ACC112 (cell line): ENCODE measurements at regions not wholly inside any gene's neighbourhood (a gene's known extent, or its start where the extent isn't known, plus 50 kb on each side); places are given as distances from the start of the nearest gene placed in this dataset.
"Not testable (repeated sequence)": the region's sequence is repeated elsewhere in the genome, so short reads cannot be mapped to it uniquely, and the experiment has no call there.

ENCODE experiments used
- H2AFZ ChIP-seq: fragments of 200-600 bp; sonication (generic); one replicate; pipeline ENCODE4 v1.6.0; 2017; ENCODE audit warnings: antibody characterized with exemption, low read length; ENCODE audit not compliant: unreplicated experiment
- H3K27ac ChIP-seq: fragments of 200-600 bp; sonication (generic); 2 replicates; pipeline ENCODE4 v1.5.1; 2014; ENCODE audit warnings: low read depth, mild to moderate bottlenecking, antibody characterized with exemption, low read length, moderate library complexity
- H3K27me3 ChIP-seq: fragments of 200-600 bp; sonication (generic); 2 replicates; pipeline ENCODE4 v1.6.1; 2014; ENCODE audit warnings: mild to moderate bottlenecking, antibody characterized with exemption, low read length, moderate library complexity, mixed read lengths; ENCODE audit not compliant: insufficient read depth
- H3K36me3 ChIP-seq: fragments of 200-600 bp; sonication (generic); 2 replicates; pipeline ENCODE4 v1.6.1; 2016; ENCODE audit warnings: mild to moderate bottlenecking, antibody characterized with exemption, low read length, moderate library complexity, mixed read lengths; ENCODE audit not compliant: insufficient read depth
- H3K4me1 ChIP-seq: fragments of 200-600 bp; sonication (generic); one replicate; pipeline ENCODE4 v1.6.1; 2016; ENCODE audit warnings: low read length, mixed read lengths; ENCODE audit not compliant: insufficient read depth, unreplicated experiment, control insufficient read depth
- H3K4me3 ChIP-seq: fragments of 200-600 bp; sonication (generic); 2 replicates; pipeline ENCODE4 v1.5.1; 2014; ENCODE audit warnings: mild to moderate bottlenecking, low read depth, low read length
- H3K79me2 ChIP-seq: fragments of 200-600 bp; sonication (generic); one replicate; pipeline ENCODE4 v1.6.0; 2016; ENCODE audit warnings: low read length; ENCODE audit not compliant: control insufficient read depth, unreplicated experiment, insufficient read depth

DNA sequence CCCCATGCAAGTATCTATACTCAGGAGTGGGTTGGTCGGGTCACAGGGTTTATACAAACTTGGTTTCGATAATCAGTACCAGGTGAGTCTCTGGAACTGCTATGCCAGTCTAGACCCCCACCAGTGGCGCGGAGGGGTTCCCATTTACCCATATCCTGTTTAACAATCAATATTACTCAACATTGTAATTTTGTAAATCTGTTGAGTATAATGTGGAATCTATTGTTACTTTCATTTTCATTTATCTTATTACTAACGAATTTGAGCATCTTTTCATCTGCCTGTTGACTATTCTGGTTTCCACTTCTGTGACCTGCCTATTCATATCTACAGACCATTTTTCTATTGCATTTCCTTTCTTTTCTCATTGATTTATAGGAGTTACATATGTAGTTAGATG, 275.2 kb upstream of the CRY1 start:
- Histone ChIP-seq H3K27ac (no peak overlapping the region), H3K27me3 (peaks cover 15% of the 10 kb centered on the region; the same call in 1 of the 2 replicates), H2AFZ (no peak overlapping the region), H3K4me3 (no peak overlapping the region), H3K36me3 (no peaks in the 10 kb centered on the region), H3K4me1 (peaks cover 5% of the 10 kb centered on the region), H3K79me2 (no peaks in the 10 kb centered on the region)

- Histone ChIP-seq H3K4me3 (no peak overlapping the region), H3K4me1 (peaks cover 5% of the 10 kb centered on the region), H3K27ac (no peak overlapping the region), H3K27me3 (peaks cover 15% of the 10 kb centered on the region; the same call in 1 of the 2 replicates), H3K36me3 (no peaks in the 10 kb centered on the region), H3K79me2 (no peaks in the 10 kb centered on the region), H2AFZ (no peak overlapping the region)
Measured at GRCh38 chr12:107369006-107369405, 275.7 kb upstream of the CRY1 start.

DNA sequence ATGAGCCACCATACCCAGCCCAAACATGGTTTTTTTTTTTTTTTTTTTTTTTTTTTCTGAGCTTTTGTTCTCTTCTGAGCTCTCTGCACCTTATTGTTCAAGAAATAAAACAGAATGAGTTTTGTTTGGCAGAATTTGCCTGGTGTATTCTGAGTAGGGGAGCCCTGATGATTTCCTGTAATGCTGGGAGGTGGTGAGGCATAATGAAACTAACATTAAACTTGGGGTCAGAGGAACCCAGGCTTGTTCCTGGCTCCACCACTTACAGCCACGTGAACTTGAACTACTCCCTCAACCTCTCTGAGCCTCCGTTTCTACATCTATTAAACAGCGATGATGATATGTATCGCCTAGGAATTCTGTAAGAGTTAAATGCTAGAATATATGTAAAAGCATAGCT, 276.3 kb upstream of the CRY1 start:
- H3K79me2 ChIP-seq, result no peaks in the 10 kb centered on the region
- peaks cover 15% of the 10 kb centered on the region; the same call in 1 of the 2 replicates for H3K27me3 ChIP-seq
- H3K4me3 ChIP-seq, result no peak overlapping the region
- peaks cover 5% of the 10 kb centered on the region for H3K4me1 ChIP-seq
- H3K36me3 ChIP-seq, result no peaks in the 10 kb centered on the region
- no peak overlapping the region for H3K27ac ChIP-seq
- H2AFZ ChIP-seq, result no peak overlapping the region

- Histone ChIP-seq H3K27ac (no peak overlapping the region), H3K27me3 (no peaks in the 10 kb centered on the region), H3K4me1 (peaks cover 5% of the 10 kb centered on the region)
Measured at GRCh38 chr12:107372229-107372658, 278.9 kb upstream of the CRY1 start.

GRCh38 chr12:107373238-107373809, 280.0 kb upstream of the CRY1 start:
- H3K79me2 ChIP-seq, result no peaks in the 10 kb centered on the region
- H3K36me3 ChIP-seq, result no peaks in the 10 kb centered on the region
- H3K27me3 ChIP-seq, result no peaks in the 10 kb centered on the region
- no peak overlapping the region for H3K4me3 ChIP-seq
- H2AFZ ChIP-seq, result no peak overlapping the region
- H3K27ac ChIP-seq, result no peak overlapping the region
- H3K4me1 ChIP-seq, result peaks cover 8% of the 10 kb centered on the region

More at GRCh38 chr12:107372229-107372658, 278.9 kb upstream of the CRY1 start:
- Histone ChIP-seq H3K4me3 (no peak overlapping the region), H3K79me2 (no peaks in the 10 kb centered on the region), H3K36me3 (no peaks in the 10 kb centered on the region), H2AFZ (no peak overlapping the region)

DNA sequence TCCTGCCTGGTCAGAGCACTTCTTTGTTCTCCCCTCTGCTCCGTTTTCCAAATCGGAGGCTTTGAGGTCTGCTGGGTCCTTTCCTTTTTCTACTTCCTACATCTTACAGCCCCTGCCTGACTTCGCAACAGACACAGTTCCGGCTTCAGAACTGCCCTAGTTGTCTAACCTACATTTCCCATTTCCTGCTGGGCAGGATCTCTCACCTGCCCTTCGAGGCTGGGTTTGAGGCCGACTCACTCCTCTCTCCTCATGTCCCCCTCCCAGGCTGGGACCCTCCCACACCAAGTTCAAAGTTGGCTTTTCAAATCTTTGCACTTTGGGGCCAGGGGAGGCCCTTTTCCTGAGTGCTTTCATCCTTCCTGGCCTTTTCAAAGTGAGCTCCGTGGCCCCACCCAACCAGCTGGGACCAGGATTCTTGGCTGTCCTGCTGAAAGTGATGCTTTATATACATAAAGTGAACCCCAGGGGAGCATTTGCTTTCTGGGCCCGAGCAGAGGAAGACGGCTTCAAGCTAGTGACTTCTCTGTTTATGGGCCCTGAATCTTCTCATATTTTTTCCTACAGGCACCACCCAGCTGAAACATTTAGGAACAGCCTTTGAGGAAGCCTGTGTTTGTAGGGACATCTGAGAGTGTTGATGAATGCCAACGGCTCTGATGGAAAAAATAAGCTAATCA, 281.0 kb upstream of the CRY1 start:
- Histone ChIP-seq H3K4me3 (no peak overlapping the region), H3K79me2 (no peaks in the 10 kb centered on the region), H3K36me3 (no peaks in the 10 kb centered on the region), H2AFZ (no peak overlapping the region), H3K4me1 (peaks cover 18% of the 10 kb centered on the region), H3K27ac (no peak overlapping the region), H3K27me3 (no peaks in the 10 kb centered on the region)

- no peak overlapping the region for H2AFZ ChIP-seq
- H3K27me3 ChIP-seq, result no peaks in the 10 kb centered on the region
- H3K4me1 ChIP-seq, result peaks cover 26% of the 10 kb centered on the region
- H3K79me2 ChIP-seq, result no peaks in the 10 kb centered on the region
- no peak overlapping the region for H3K27ac ChIP-seq
- no peaks in the 10 kb centered on the region for H3K36me3 ChIP-seq
- no peak overlapping the region for H3K4me3 ChIP-seq
Measured at GRCh38 chr12:107375231-107375630, 281.9 kb upstream of the CRY1 start.

- H2AFZ ChIP-seq, result no peak overlapping the region
- no peaks in the 10 kb centered on the region for H3K79me2 ChIP-seq
- H3K27ac ChIP-seq, result no peak overlapping the region
- peaks cover 24% of the 10 kb centered on the region for H3K4me1 ChIP-seq
- H3K4me3 ChIP-seq, result no peak overlapping the region
- no peaks in the 10 kb centered on the region for H3K36me3 ChIP-seq
- H3K27me3 ChIP-seq, result no peaks in the 10 kb centered on the region
Measured at GRCh38 chr12:107377596-107378385, 284.4 kb upstream of the CRY1 start.

- Histone ChIP-seq H3K27ac (no peak overlapping the region), H3K27me3 (no peaks in the 10 kb centered on the region), H3K36me3 (no peaks in the 10 kb centered on the region), H2AFZ (no peak overlapping the region), H3K79me2 (no peaks in the 10 kb centered on the region), H3K4me1 (peaks cover 24% of the 10 kb centered on the region), H3K4me3 (no peak overlapping the region)
Measured at GRCh38 chr12:107378609-107379008, 285.3 kb upstream of the CRY1 start.

GRCh38 chr12:107379142-107379851, 285.9 kb upstream of the CRY1 start:
- H3K36me3 ChIP-seq, H3K79me2 ChIP-seq, H2AFZ ChIP-seq, H3K27me3 ChIP-seq: not testable (repeated sequence)
- H3K4me3 ChIP-seq, result 0 out of 2 replicates have a peak overlapping the region, but pooled peaks have one; percentile 15
- peaks cover 24% of the 10 kb centered on the region for H3K4me1 ChIP-seq
- peak overlapping the region; percentile 61; the same call in 1 of the 2 replicates for H3K27ac ChIP-seq
